HepG2 (cell line): ENCODE measurements at regions not wholly inside any gene's neighbourhood (a gene's known extent, or its start where the extent isn't known, plus 50 kb on each side); places are given as distances from the start of the nearest gene placed in this dataset.

Source experiments
- MLLT10 ChIP-seq: sonication (generic); formaldehyde crosslinking; IDR thresholded peaks from 2 replicates; pipeline ENCODE4 v1.4.0; 2020; ENCODE audit warnings: missing genetic modification reagents
- TRIM24 ChIP-seq: sonication (generic); formaldehyde crosslinking; IDR thresholded peaks from 2 replicates; pipeline ENCODE4 v1.8.0; 2022; ENCODE audit warnings: mild to moderate bottlenecking, missing genetic modification reagents
- ZNF33A ChIP-seq: sonication (generic); formaldehyde crosslinking; IDR thresholded peaks from 2 replicates; pipeline ENCODE4 v1.5.1; 2020; ENCODE audit warnings: missing genetic modification reagents, mild to moderate bottlenecking, moderate library complexity, borderline replicate concordance
- ZNF883 ChIP-seq: sonication (generic); formaldehyde crosslinking; IDR thresholded peaks from 2 replicates; pipeline ENCODE4 v1.5.1; 2020; ENCODE audit warnings: mild to moderate bottlenecking, missing genetic modification reagents; ENCODE audit errors: not compliant biosample characterization
- TF ChIP-seq, protein P1 (sequence below): sonication (generic); formaldehyde crosslinking; IDR thresholded peaks from 2 replicates; pipeline ENCODE4 v1.5.0; 2020; ENCODE audit warnings: mild to moderate bottlenecking, missing genetic modification reagents
- TF ChIP-seq, protein P2 (sequence below): sonication (generic); formaldehyde crosslinking; IDR thresholded peaks from 2 replicates; pipeline ENCODE4 v1.4.0; 2020; ENCODE audit warnings: missing genetic modification reagents

- TF ChIP-seq, protein P1, sequence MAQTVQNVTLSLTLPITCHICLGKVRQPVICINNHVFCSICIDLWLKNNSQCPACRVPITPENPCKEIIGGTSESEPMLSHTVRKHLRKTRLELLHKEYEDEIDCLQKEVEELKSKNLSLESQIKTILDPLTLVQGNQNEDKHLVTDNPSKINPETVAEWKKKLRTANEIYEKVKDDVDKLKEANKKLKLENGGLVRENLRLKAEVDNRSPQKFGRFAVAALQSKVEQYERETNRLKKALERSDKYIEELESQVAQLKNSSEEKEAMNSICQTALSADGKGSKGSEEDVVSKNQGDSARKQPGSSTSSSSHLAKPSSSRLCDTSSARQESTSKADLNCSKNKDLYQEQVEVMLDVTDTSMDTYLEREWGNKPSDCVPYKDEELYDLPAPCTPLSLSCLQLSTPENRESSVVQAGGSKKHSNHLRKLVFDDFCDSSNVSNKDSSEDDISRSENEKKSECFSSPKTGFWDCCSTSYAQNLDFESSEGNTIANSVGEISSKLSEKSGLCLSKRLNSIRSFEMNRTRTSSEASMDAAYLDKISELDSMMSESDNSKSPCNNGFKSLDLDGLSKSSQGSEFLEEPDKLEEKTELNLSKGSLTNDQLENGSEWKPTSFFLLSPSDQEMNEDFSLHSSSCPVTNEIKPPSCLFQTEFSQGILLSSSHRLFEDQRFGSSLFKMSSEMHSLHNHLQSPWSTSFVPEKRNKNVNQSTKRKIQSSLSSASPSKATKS: no peak
- TF ChIP-seq ZNF33A (CRISPR knock-in tag) (no peak), TRIM24 (CRISPR knock-in tag) (no peak), MLLT10 (CRISPR knock-in tag) (no peak), ZNF883 (CRISPR knock-in tag) (no peak)
- TF ChIP-seq, protein P2, sequence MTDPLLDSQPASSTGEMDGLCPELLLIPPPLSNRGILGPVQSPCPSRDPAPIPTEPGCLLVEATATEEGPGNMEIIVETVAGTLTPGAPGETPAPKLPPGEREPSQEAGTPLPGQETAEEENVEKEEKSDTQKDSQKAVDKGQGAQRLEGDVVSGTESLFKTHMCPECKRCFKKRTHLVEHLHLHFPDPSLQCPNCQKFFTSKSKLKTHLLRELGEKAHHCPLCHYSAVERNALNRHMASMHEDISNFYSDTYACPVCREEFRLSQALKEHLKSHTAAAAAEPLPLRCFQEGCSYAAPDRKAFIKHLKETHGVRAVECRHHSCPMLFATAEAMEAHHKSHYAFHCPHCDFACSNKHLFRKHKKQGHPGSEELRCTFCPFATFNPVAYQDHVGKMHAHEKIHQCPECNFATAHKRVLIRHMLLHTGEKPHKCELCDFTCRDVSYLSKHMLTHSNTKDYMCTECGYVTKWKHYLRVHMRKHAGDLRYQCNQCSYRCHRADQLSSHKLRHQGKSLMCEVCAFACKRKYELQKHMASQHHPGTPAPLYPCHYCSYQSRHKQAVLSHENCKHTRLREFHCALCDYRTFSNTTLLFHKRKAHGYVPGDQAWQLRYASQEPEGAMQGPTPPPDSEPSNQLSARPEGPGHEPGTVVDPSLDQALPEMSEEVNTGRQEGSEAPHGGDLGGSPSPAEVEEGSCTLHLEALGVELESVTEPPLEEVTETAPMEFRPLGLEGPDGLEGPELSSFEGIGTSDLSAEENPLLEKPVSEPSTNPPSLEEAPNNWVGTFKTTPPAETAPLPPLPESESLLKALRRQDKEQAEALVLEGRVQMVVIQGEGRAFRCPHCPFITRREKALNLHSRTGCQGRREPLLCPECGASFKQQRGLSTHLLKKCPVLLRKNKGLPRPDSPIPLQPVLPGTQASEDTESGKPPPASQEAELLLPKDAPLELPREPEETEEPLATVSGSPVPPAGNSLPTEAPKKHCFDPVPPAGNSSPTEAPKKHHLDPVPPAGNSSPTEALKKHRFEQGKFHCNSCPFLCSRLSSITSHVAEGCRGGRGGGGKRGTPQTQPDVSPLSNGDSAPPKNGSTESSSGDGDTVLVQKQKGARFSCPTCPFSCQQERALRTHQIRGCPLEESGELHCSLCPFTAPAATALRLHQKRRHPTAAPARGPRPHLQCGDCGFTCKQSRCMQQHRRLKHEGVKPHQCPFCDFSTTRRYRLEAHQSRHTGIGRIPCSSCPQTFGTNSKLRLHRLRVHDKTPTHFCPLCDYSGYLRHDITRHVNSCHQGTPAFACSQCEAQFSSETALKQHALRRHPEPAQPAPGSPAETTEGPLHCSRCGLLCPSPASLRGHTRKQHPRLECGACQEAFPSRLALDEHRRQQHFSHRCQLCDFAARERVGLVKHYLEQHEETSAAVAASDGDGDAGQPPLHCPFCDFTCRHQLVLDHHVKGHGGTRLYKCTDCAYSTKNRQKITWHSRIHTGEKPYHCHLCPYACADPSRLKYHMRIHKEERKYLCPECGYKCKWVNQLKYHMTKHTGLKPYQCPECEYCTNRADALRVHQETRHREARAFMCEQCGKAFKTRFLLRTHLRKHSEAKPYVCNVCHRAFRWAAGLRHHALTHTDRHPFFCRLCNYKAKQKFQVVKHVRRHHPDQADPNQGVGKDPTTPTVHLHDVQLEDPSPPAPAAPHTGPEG (CRISPR knock-in tag): no peak
Observed at GRCh38 chr4:151930372-151930771, 169.6 kb upstream of the GATB start (continued).
